HG02870 (cell line): ENCODE measurements at regions not wholly inside any gene's neighbourhood (a gene's known extent, or its start where the extent isn't known, plus 50 kb on each side); places are given as distances from the start of the nearest gene placed in this dataset.
A peak's percentile ranks its signal among the peaks of the same experiment; 100 is the strongest.

ENCODE experiments used
- ATAC-seq: cut with Tn5 transposase; IDR thresholded peaks from one replicate; pipeline ENCODE4 v1.9.1; 2021; ENCODE audit warnings: mild to moderate bottlenecking, moderate library complexity; ENCODE audit not compliant: unreplicated experiment

- ATAC-seq = no peak
Measured at GRCh38 chr4:123308667-123309066, 87.9 kb upstream of the SPRY1 start.

- no peak for ATAC-seq
Measured at GRCh38 chr4:123312116-123312515, 84.5 kb upstream of the SPRY1 start.

GRCh38 chr4:123312951-123313592 lies 83.5 kb upstream of the SPRY1 start:
- no peak for ATAC-seq

- ATAC-seq = no peak
Measured at GRCh38 chr4:123315617-123316016, 81.0 kb upstream of the SPRY1 start.

GRCh38 chr4:123317211-123317610 lies 79.4 kb upstream of the SPRY1 start:
- no peak for ATAC-seq

GRCh38 chr4:123319639-123320038 lies 77.0 kb upstream of the SPRY1 start:
- ATAC-seq = no peak

DNA sequence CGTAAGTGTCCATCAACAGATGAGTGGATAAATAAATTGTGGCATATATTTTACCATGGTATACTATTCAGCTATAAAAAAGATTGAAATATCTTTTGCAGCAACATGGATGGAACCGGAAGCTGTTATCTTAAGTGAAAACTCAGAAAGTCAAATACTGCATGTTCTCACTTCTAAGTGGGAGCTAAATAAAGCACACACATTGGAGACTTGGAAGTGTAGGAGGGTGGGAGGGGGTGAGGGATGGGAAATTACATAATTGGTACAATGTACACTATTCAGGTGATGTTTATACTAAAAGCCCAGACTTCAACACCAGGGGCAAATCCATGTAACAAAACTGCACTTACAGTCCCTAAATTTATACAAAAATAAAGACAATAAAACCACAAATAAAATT lies 72.6 kb upstream of the SPRY1 start:
- no peak for ATAC-seq

DNA sequence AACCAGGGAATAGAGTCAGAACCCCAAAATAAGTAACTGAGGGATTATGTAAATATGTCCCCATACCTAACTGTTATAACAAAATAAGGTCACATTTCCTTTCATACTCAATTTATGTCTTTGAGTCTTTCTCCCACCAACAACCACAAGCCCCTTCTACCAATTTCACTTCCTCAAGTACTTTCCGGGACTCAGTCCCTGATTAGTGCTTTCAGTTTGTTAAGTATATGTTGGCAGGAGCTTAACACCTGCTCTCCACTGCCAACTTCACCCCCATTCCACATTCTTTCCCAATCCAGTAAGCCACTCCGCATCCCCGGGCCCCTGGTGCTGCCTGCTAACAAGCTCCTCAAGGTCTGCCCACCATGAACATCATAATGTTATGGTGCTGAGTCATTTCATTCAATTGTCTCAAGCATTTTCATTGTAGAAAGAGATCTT lies 71.3 kb upstream of the SPRY1 start:
- peak; percentile 97 for ATAC-seq

GRCh38 chr4:123327346-123327745 lies 69.2 kb upstream of the SPRY1 start:
- no peak for ATAC-seq

GRCh38 chr4:123327846-123328429 lies 68.7 kb upstream of the SPRY1 start:
- ATAC-seq = no peak

GRCh38 chr4:123338715-123339114 lies 57.9 kb upstream of the SPRY1 start:
- no peak for ATAC-seq

GRCh38 chr4:123339507-123340380 lies 56.9 kb upstream of the SPRY1 start:
- ATAC-seq = peak; percentile 19

GRCh38 chr4:123340381-123340701 lies 56.3 kb upstream of the SPRY1 start:
- ATAC-seq = peak; percentile 46

GRCh38 chr4:123342498-123342897 lies 54.1 kb upstream of the SPRY1 start:
- no peak for ATAC-seq

GRCh38 chr4:123343400-123344041 lies 53.1 kb upstream of the SPRY1 start:
- ATAC-seq = no peak

DNA sequence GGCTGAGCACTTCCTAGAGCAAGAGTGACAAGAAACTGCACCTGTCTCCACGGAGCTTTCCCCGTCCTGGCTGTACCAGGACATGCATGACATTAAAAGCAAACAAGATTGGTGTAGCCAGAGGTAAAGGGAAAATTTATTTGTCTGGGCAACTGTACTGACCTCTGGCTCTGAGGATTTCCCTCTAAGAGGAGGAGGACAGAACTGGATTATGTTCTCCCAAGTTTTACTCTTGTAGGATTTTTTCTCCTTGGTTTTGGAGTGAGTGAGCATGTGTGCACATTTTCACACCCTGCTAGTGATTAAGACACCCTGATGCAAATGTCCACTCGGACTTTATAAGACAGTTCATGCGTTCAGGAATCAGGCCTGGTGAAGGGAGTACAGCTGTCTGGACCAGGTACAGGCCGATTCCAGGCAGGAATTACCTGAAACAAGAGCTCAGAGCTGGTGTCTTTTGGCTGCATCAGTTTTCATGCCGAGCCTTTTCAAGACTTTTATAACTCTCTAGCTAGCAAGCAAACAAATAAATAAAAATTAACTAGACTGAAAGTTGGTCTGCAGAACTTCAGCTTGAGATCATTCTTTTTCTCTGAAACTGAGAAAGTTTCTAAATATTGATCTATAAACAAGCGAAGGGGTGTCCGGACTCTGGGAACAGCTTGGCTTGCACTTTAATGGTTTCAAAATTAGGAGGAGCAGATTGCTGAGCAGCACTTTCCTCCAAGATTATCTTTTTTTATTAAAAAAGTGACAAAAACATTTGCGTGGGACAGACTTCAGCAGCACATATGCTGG lies 51.3 kb upstream of the SPRY1 start:
- no peak for ATAC-seq

GRCh38 chr4:123345935-123346300 lies 50.7 kb upstream of the SPRY1 start:
- ATAC-seq = no peak

DNA sequence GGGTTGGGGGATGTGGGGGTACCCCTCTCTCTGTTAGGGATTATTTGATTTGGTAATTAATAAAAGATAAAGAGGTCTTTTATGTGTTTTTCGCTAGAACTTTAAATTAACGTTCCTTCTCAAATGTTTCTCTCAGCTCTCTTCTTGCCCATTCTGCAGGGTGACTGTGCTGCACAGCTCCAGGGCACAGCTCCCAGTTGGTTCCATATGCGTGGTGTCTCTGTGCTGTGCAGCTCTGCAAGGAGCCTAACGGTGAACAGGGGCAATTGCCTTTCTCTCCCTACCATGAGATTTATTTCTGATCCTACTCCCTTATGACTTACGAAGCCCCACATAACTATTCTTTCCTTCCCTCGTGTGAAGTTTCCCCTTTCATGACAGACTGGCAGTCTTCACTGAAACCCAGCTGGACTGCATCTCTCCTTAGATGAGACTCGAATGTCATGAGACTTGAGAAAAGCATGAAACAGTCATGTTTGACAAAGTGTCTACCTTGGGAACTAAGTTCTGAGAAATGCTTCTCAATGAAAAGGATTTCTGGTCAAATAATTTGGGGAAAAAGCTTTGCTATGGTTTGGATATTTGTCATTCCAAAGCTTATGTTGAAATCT lies 50.2 kb upstream of the SPRY1 start:
- no peak for ATAC-seq
